ENCODE measurements at regions not wholly inside any gene's neighbourhood (a gene's known extent, or its start where the extent isn't known, plus 50 kb on each side); places are given as distances from the start of the nearest gene placed in this dataset.

GRCh38 chr13:61654481-61654880 is 238.8 kb upstream of the PCDH20 start:
- TF ChIP-seq CTCF (IDR thresholded peaks at IDR 0.05; ENCODE audit: insufficient read depth, low read length, poor library complexity, severe bottlenecking): no peak
- Histone ChIP-seq H3K36me3 (ENCODE audit: control insufficient read depth, insufficient read depth, low read length) (no peaks in the 10 kb centered on the region), H3K4me3 (replicated peaks; ENCODE audit: low read depth, low read length) (no peak overlapping the region), H3K27me3 (replicated peaks; ENCODE audit: control insufficient read depth, insufficient read depth, low read length) (no peaks in the 10 kb centered on the region)
- no peak for DNase-seq (ENCODE audit: extremely low read depth, insufficient read length)

- TF ChIP-seq CTCF (IDR thresholded peaks at IDR 0.05; ENCODE audit: insufficient read depth, low read length, poor library complexity, severe bottlenecking): no peak
- DNase-seq (ENCODE audit: extremely low read depth, insufficient read length): no peak
- H3K36me3 ChIP-seq (ENCODE audit: control insufficient read depth, insufficient read depth, low read length): no peaks in the 10 kb centered on the region
- no peaks in the 10 kb centered on the region for H3K27me3 ChIP-seq (replicated peaks; ENCODE audit: control insufficient read depth, insufficient read depth, low read length)
- no peak overlapping the region for H3K4me3 ChIP-seq (replicated peaks; ENCODE audit: low read depth, low read length)
Measured at GRCh38 chr13:61648547-61648946, 232.9 kb upstream of the PCDH20 start.

GRCh38 chr13:61612192-61612591 is 196.5 kb upstream of the PCDH20 start:
- Histone ChIP-seq H3K4me3 (replicated peaks; ENCODE audit: low read depth, low read length) (no peak overlapping the region), H3K27me3 (replicated peaks; ENCODE audit: control insufficient read depth, insufficient read depth, low read length) (no peaks in the 10 kb centered on the region), H3K36me3 (ENCODE audit: control insufficient read depth, insufficient read depth, low read length) (no peaks in the 10 kb centered on the region)
- no peak for DNase-seq (ENCODE audit: extremely low read depth, insufficient read length)
- no peak for TF ChIP-seq CTCF (IDR thresholded peaks at IDR 0.05; ENCODE audit: insufficient read depth, low read length, poor library complexity, severe bottlenecking)

- no peak for DNase-seq (ENCODE audit: extremely low read depth, insufficient read length)
- Histone ChIP-seq H3K36me3 (ENCODE audit: control insufficient read depth, insufficient read depth, low read length) (no peaks in the 10 kb centered on the region), H3K4me3 (replicated peaks; ENCODE audit: low read depth, low read length) (no peak overlapping the region), H3K27me3 (replicated peaks; ENCODE audit: control insufficient read depth, insufficient read depth, low read length) (no peaks in the 10 kb centered on the region)
- no peak for TF ChIP-seq CTCF (IDR thresholded peaks at IDR 0.05; ENCODE audit: insufficient read depth, low read length, poor library complexity, severe bottlenecking)
Measured at GRCh38 chr13:61608138-61608537, 192.5 kb upstream of the PCDH20 start.

- H3K4me3 ChIP-seq (replicated peaks; ENCODE audit: low read depth, low read length): no peak overlapping the region
- no peak for TF ChIP-seq CTCF (IDR thresholded peaks at IDR 0.05; ENCODE audit: insufficient read depth, low read length, poor library complexity, severe bottlenecking)
- H3K27me3 ChIP-seq (replicated peaks; ENCODE audit: control insufficient read depth, insufficient read depth, low read length): no peaks in the 10 kb centered on the region
- DNase-seq (ENCODE audit: extremely low read depth, insufficient read length): no peak
- no peaks in the 10 kb centered on the region for H3K36me3 ChIP-seq (ENCODE audit: control insufficient read depth, insufficient read depth, low read length)
Measured at GRCh38 chr13:61600360-61601033, 184.8 kb upstream of the PCDH20 start.

GRCh38 chr13:61592489-61592888 is 176.8 kb upstream of the PCDH20 start:
- DNase-seq (ENCODE audit: extremely low read depth, insufficient read length): no peak
- no peaks in the 10 kb centered on the region for H3K27me3 ChIP-seq (replicated peaks; ENCODE audit: control insufficient read depth, insufficient read depth, low read length)
- no peak overlapping the region for H3K4me3 ChIP-seq (replicated peaks; ENCODE audit: low read depth, low read length)
- no peaks in the 10 kb centered on the region for H3K36me3 ChIP-seq (ENCODE audit: control insufficient read depth, insufficient read depth, low read length)
- no peak for TF ChIP-seq CTCF (IDR thresholded peaks at IDR 0.05; ENCODE audit: insufficient read depth, low read length, poor library complexity, severe bottlenecking)
